ENCODE measurements at regions not wholly inside any gene's neighbourhood (a gene's known extent, or its start where the extent isn't known, plus 50 kb on each side); places are given as distances from the start of the nearest gene placed in this dataset.

DNA sequence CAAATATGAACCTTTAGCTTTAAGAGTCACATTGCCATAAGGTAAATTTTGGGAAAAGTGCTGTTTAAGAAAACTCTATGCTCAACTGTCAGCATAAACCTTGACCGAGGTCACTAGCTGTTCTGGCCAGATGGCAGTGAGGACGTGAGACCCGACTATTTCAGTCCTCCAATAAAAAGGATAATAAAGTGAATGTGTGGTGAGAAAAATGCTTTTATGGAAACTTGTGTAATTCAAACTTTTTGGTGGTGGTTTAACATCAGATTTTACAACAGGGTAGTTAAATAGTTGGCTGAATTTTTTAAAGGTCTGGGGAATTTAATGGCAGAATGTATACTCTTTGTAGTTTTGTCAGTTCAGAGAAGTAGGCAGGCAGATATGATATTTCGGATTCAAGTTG, 391.1 kb downstream of the PMP22 start:
- H3K4me1 Mint-ChIP-seq, result no peaks in the 10 kb centered on the region
- no peaks in the 10 kb centered on the region for H3K27me3 Mint-ChIP-seq
- peaks cover 6% of the 10 kb centered on the region for H3K9me3 Mint-ChIP-seq
- TF ChIP-seq, protein P1, sequence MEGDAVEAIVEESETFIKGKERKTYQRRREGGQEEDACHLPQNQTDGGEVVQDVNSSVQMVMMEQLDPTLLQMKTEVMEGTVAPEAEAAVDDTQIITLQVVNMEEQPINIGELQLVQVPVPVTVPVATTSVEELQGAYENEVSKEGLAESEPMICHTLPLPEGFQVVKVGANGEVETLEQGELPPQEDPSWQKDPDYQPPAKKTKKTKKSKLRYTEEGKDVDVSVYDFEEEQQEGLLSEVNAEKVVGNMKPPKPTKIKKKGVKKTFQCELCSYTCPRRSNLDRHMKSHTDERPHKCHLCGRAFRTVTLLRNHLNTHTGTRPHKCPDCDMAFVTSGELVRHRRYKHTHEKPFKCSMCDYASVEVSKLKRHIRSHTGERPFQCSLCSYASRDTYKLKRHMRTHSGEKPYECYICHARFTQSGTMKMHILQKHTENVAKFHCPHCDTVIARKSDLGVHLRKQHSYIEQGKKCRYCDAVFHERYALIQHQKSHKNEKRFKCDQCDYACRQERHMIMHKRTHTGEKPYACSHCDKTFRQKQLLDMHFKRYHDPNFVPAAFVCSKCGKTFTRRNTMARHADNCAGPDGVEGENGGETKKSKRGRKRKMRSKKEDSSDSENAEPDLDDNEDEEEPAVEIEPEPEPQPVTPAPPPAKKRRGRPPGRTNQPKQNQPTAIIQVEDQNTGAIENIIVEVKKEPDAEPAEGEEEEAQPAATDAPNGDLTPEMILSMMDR (IDR thresholded peaks at IDR 0.05), result no peak
- ChIA-PET CTCF (no interaction called here), POLR2A (no interaction called here)
- H3K27ac Mint-ChIP-seq, result no peak overlapping the region
- intact Hi-C loops (cut with micrococcal nuclease), result no loop called here
- DNase-seq (no peak), ATAC-seq (ENCODE audit: low read depth) (no peak)
- H3K36me3 Mint-ChIP-seq (ENCODE audit: low read depth), result no peaks in the 10 kb centered on the region
- no peak overlapping the region for H3K4me3 Mint-ChIP-seq

GRCh38 chr17:14873540-14873939, 391.6 kb downstream of the PMP22 start:
- CTCF ChIA-PET, result no interaction called here
- H3K4me3 Mint-ChIP-seq, result no peak overlapping the region
- ATAC-seq (ENCODE audit: low read depth) (no peak), DNase-seq (no peak)
- intact Hi-C loops (cut with micrococcal nuclease), result no loop called here
- TF ChIP-seq, protein P1 (IDR thresholded peaks at IDR 0.05), result no peak
- H3K27me3 Mint-ChIP-seq, result no peaks in the 10 kb centered on the region
- no peaks in the 10 kb centered on the region for H3K36me3 Mint-ChIP-seq (ENCODE audit: low read depth)
- H3K27ac Mint-ChIP-seq, result no peak overlapping the region
- H3K9me3 Mint-ChIP-seq, result peaks cover 6% of the 10 kb centered on the region
- POLR2A ChIA-PET, result no interaction called here
- H3K4me1 Mint-ChIP-seq, result no peaks in the 10 kb centered on the region

DNA sequence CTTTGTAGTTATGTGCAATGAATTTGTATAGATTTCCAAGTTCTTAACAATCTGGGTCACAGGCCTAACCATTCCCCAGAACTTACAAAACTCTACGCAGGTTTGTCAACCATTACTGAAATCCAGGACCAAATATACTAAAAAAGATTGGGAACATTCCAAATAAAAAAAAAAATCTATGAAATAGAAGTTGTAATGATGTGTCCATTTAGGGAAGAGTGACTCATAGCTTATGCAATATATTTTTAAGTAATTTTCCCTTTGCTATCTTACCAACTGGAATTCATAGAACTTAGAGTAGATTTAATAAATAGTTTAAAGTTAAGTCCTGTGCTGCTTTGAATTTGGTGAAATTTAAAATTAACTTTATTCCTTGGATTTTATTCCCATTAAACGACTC, 393.2 kb downstream of the PMP22 start:
- Mint-ChIP-seq H3K4me1 (no peaks in the 10 kb centered on the region), H3K9me3 (peaks cover 6% of the 10 kb centered on the region), H3K4me3 (no peak overlapping the region), H3K27ac (no peak overlapping the region), H3K36me3 (ENCODE audit: low read depth) (no peaks in the 10 kb centered on the region), H3K27me3 (peaks cover 3% of the 10 kb centered on the region)
- intact Hi-C loops (cut with micrococcal nuclease), result no loop called here
- TF ChIP-seq, protein P1 (IDR thresholded peaks at IDR 0.05), result no peak
- ATAC-seq (ENCODE audit: low read depth), result no peak
- no peak for DNase-seq
- POLR2A ChIA-PET, result no interaction called here
- CTCF ChIA-PET, result no interaction called here

GRCh38 chr17:14866266-14866665, 398.9 kb downstream of the PMP22 start:
- ATAC-seq (ENCODE audit: low read depth) (no peak), DNase-seq (no peak)
- Mint-ChIP-seq H3K27ac (no peak overlapping the region), H3K4me1 (no peaks in the 10 kb centered on the region), H3K4me3 (no peak overlapping the region), H3K27me3 (peaks cover 3% of the 10 kb centered on the region), H3K9me3 (peaks cover 3% of the 10 kb centered on the region), H3K36me3 (ENCODE audit: low read depth) (no peaks in the 10 kb centered on the region)
- TF ChIP-seq, protein P1 (IDR thresholded peaks at IDR 0.05), result no peak
- intact Hi-C loops (cut with micrococcal nuclease), result no loop called here
- ChIA-PET CTCF (no interaction called here), POLR2A (no interaction called here)

- H3K27ac Mint-ChIP-seq, result no peak overlapping the region
- ATAC-seq (ENCODE audit: low read depth) (no peak), DNase-seq (no peak)
- H3K36me3 Mint-ChIP-seq (ENCODE audit: low read depth), result no peaks in the 10 kb centered on the region
- ChIA-PET POLR2A (no interaction called here), CTCF (no interaction called here)
- no peaks in the 10 kb centered on the region for H3K9me3 Mint-ChIP-seq
- H3K4me3 Mint-ChIP-seq, result no peak overlapping the region
- TF ChIP-seq, protein P1 (IDR thresholded peaks at IDR 0.05), result no peak
- H3K4me1 Mint-ChIP-seq, result no peaks in the 10 kb centered on the region
- peaks cover 5% of the 10 kb centered on the region for H3K27me3 Mint-ChIP-seq
- intact Hi-C loops (cut with micrococcal nuclease), result no loop called here
Measured at GRCh38 chr17:14864127-14864526, 401.0 kb downstream of the PMP22 start.

Measured in activated B cell treated with CpG ODN at 0.5 μM for 24 hours (primary cell).